C4-2B (cell line): ENCODE measurements at regions not wholly inside any gene's neighbourhood (a gene's known extent, or its start where the extent isn't known, plus 50 kb on each side); places are given as distances from the start of the nearest gene placed in this dataset.

Experiments used
- H3K27ac ChIP-seq: fragments of 450-650 bp; 2 replicates; pipeline ENCODE4 v1.5.1; 2017
- ZFX ChIP-seq: fragments of 450-650 bp; IDR thresholded peaks from 2 replicates; pipeline ENCODE4 v1.6.1; 2017
- TF ChIP-seq, protein P1 (sequence below): fragments of 450-650 bp; conservative IDR thresholded peaks from 2 replicates; pipeline ENCODE4 v1.5.1; 2017; ENCODE audit warnings: mild to moderate bottlenecking

DNA sequence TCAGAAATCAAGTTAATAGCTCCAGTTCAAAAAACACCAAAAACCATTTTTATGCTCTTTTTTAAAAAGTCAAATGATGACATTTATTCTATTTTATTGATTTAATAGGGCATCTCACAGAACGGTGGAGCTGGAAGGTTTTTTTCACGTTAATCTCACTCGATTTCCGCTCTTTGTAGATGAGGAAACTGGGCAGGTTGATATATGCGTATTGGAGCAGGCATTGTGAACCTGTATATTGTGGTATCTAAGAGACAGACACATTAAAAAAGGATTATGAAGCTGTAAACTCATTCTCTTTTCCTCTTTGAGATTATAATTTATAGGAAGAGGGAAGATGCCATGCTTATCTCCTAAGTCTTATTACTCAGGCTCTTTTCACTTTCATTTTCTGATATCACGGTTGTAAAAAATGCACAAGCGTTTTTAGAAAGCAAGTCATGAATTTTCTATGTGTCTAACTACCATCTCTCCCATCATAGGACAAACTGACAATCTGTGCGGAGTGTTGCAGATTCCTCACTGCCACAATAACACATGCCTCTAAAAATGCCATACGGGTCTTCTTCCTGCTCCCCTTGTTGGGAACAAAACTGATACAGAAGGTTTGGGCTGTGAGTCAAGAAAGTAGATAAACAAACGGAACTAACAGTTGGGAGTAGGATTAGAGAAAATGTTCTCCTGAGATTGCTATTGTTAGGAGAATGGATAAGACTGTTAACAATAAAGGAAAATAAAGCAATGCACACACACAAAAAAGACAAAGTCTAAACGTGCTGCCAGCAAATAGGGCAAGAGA lies 1997.7 kb downstream of the MAT2B start:
- H3K27ac ChIP-seq, result no peak overlapping the region
- TF ChIP-seq, protein P1, sequence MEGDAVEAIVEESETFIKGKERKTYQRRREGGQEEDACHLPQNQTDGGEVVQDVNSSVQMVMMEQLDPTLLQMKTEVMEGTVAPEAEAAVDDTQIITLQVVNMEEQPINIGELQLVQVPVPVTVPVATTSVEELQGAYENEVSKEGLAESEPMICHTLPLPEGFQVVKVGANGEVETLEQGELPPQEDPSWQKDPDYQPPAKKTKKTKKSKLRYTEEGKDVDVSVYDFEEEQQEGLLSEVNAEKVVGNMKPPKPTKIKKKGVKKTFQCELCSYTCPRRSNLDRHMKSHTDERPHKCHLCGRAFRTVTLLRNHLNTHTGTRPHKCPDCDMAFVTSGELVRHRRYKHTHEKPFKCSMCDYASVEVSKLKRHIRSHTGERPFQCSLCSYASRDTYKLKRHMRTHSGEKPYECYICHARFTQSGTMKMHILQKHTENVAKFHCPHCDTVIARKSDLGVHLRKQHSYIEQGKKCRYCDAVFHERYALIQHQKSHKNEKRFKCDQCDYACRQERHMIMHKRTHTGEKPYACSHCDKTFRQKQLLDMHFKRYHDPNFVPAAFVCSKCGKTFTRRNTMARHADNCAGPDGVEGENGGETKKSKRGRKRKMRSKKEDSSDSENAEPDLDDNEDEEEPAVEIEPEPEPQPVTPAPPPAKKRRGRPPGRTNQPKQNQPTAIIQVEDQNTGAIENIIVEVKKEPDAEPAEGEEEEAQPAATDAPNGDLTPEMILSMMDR, result no peak
- TF ChIP-seq ZFX, result no peak

DNA sequence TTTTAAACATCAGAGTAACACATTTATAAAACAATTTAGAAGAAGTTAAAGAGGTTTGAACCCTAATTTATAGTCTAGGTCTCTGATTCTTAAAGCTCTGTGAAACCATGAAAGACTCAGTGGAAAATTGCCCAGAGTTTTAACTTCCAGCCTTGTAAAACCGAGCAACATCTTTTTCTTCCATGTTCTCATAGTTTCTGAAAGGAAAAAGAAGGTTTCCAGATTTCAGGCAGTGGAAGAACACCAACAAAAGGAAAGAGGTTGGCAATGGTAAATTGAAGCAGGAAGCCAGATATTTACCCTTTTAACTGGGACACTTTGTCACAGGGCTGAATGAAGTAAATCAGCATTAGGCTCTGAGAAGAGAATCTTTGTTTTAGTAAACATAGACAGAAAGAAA lies 1999.3 kb downstream of the MAT2B start:
- no peak overlapping the region for H3K27ac ChIP-seq
- TF ChIP-seq, protein P1, result no peak
- no peak for TF ChIP-seq ZFX

DNA sequence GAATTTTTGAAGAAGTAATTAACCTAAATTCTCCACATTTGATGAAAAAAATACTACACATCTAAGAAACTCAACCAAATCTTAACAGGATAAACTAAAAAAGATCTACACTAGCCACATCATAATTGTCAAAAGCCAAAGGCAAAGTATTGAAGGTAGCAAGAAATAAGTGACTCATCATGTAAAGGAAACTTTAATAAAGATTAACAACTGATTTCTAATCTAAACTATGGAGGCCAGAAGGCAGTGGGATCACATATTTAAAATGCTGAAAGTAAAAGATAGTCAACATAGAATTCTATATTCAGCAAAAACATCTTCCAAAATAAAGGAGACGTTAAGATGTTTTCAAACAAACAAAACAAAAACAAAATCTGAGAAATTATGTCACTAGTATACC lies 2002.9 kb downstream of the MAT2B start:
- H3K27ac ChIP-seq, result no peak overlapping the region
- no peak for TF ChIP-seq ZFX
- TF ChIP-seq, protein P1, result no peak

DNA sequence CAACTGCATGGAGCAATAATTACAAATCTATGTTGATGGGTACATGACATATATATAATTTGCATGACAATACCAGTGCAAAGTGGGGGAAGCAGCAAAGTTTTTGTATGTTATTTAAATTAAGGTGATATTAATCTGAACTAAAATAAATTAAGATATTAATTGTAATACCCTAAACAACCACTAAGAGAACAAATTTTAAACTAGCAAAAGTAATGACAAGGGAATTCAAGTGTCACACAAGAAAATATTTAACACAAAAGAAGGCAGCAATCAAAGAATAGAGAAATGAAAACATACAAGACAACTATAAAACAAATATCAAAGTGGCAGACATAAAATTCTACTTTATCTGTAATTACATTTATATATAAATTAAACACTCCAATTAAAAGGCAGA lies 2003.4 kb downstream of the MAT2B start:
- no peak overlapping the region for H3K27ac ChIP-seq
- no peak for TF ChIP-seq ZFX
- TF ChIP-seq, protein P1, result no peak; the same call in 1 of the 2 replicates

DNA sequence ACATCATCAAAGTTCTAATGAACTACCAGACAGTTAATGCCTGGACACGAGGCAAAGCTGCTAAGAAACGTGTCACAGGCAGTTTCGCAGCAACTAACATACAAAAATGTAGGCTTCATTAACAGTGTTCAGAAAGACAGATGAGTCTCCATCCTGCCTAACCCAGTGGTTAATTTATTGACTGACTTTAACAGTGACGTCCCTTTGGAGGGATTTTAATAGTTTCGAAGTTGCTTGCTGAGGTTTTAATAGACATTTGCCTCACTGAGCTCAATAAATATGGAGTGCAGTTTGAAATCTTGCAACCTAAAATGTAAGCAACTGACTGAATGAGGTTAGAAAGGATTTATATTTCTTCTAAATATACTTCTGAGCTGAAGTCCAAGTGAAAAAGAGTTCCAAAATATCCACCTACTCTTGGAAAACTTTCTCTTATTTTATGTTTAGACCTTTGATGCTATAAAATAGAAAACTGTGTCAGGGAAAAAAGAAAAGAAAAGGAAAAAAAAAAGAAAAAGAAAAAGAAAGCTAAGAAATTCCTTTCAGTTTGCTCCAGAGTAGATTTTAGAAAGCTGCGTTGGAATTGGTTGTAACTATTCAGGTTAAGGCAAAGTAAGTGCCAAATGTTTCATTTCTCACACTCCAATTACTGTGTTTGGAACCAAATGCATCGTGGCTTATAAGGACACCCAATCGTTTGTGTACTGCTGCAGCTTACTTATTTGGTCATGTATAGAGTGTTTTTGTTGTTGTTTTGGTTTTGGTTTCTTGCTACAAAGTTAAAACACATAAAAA lies 2016.6 kb downstream of the MAT2B start:
- no peak overlapping the region for H3K27ac ChIP-seq
- TF ChIP-seq ZFX, result no peak
- TF ChIP-seq, protein P1, result no peak

DNA sequence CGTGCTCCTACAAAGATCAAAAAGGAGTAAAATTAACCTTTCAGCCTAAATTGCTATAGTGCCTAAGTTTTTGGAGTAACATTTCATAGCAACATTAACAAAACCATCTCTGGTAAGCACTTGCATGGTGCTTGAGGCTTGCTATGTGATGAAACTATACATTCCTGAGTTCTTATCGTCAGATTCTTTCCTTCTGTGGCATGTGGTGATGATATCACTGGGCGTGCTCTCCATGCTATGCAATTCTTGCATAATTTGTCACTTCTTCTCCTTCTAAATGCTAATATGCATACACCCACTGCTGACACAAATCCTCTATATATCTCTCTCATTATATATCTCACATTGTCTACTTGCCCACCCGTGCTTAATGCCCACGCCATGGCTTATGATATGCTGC lies 2019.9 kb downstream of the MAT2B start:
- H3K27ac ChIP-seq, result no peak overlapping the region

DNA sequence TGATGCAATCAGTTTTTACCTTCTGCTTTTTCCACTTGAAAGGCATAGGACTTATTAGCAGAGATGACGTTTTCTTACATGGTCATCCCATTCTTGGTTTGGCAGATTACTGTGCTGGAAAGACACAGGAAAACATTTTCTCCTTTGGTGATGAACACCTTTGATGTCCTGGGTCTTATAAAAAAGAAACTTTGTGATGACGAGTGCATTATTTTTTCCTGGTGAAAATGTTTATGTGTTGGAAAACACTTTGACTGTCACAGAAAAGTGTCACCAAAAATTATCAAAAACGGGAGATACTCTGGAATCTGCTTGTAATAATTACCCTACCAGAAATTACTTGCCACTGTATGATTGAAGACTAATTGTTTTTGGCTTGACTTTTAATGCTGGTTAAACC lies 2020.9 kb downstream of the MAT2B start:
- no peak for TF ChIP-seq ZFX
- TF ChIP-seq, protein P1, result no peak
- H3K27ac ChIP-seq, result no peak overlapping the region

More for the DNA sequence above, 2019.9 kb downstream of the MAT2B start:
- TF ChIP-seq, protein P1, result no peak
- TF ChIP-seq ZFX, result no peak
